ENCODE measurements at regions not wholly inside any gene's neighbourhood (a gene's known extent, or its start where the extent isn't known, plus 50 kb on each side); places are given as distances from the start of the nearest gene placed in this dataset.

DNA sequence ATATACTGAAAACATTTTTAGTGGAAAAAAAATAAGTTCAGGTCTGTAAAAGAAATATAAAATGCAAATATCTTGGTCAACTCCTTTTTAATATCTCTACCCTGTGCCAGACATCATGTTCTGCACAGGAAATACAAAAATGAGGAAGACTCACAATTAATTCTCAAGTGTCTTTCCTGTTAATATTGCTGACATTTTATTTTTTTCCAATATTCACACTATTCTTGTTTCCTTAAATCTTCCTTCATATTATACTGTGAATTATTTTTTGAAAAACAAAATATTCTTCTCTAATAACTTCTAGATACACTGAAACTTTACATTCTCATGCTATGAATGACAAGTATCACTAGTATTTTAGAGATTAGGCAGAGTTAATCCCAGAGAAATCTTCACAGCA, 334.7 kb upstream of the FTMT start:
- TF ChIP-seq, protein P1, sequence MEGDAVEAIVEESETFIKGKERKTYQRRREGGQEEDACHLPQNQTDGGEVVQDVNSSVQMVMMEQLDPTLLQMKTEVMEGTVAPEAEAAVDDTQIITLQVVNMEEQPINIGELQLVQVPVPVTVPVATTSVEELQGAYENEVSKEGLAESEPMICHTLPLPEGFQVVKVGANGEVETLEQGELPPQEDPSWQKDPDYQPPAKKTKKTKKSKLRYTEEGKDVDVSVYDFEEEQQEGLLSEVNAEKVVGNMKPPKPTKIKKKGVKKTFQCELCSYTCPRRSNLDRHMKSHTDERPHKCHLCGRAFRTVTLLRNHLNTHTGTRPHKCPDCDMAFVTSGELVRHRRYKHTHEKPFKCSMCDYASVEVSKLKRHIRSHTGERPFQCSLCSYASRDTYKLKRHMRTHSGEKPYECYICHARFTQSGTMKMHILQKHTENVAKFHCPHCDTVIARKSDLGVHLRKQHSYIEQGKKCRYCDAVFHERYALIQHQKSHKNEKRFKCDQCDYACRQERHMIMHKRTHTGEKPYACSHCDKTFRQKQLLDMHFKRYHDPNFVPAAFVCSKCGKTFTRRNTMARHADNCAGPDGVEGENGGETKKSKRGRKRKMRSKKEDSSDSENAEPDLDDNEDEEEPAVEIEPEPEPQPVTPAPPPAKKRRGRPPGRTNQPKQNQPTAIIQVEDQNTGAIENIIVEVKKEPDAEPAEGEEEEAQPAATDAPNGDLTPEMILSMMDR (IDR thresholded peaks at IDR 0.05) = no peak
- no peak for TF ChIP-seq POLR2A (IDR thresholded peaks at IDR 0.05)

All from heart left ventricle (tissue), 13 donors.